Smooth muscle cell (in vitro differentiated cells): ENCODE measurements at regions not wholly inside any gene's neighbourhood (a gene's known extent, or its start where the extent isn't known, plus 50 kb on each side); places are given as distances from the start of the nearest gene placed in this dataset.

Experiments used
- DNase-seq: peaks from one replicate; lab custom pipeline; 2025; ENCODE audit not compliant: unreplicated experiment; lab: John Stamatoyannopoulos, UW
- H2AFZ ChIP-seq: fragments of 200-600 bp; sonication (generic); 2 replicates; pipeline ENCODE4 v1.6.0; 2016; ENCODE audit warnings: antibody characterized with exemption, low read depth, mild to moderate bottlenecking
- H3F3A ChIP-seq: fragments of 200-600 bp; sonication (generic); 2 replicates; pipeline ENCODE4 v1.6.0; 2017; ENCODE audit warnings: antibody characterized with exemption, low read depth
- H3K27ac ChIP-seq: fragments of 200-600 bp; sonication (generic); 2 replicates; pipeline ENCODE4 v1.5.1; 2016; ENCODE audit warnings: low read depth, mild to moderate bottlenecking
- H3K27me3 ChIP-seq: fragments of 200-600 bp; sonication (generic); 2 replicates; pipeline ENCODE4 v1.6.1; 2016; ENCODE audit warnings: low read depth, mild to moderate bottlenecking
- H3K36me3 ChIP-seq: fragments of 200-600 bp; sonication (generic); 2 replicates; pipeline ENCODE4 v1.5.1; 2016; ENCODE audit warnings: low read depth
- H3K4me1 ChIP-seq: fragments of 200-600 bp; sonication (generic); 2 replicates; pipeline ENCODE4 v1.5.1; 2016; ENCODE audit warnings: low read depth
- H3K4me2 ChIP-seq: fragments of 200-600 bp; sonication (generic); 2 replicates; pipeline ENCODE4 v1.6.0; 2016; ENCODE audit warnings: mild to moderate bottlenecking
- H3K4me3 ChIP-seq: fragments of 200-600 bp; sonication (generic); 2 replicates; pipeline ENCODE4 v1.5.1; 2016; ENCODE audit warnings: mild to moderate bottlenecking
- H3K79me2 ChIP-seq: fragments of 200-600 bp; sonication (generic); 2 replicates; pipeline ENCODE4 v1.6.0; 2016; ENCODE audit warnings: low read depth, mild to moderate bottlenecking
- H3K9ac ChIP-seq: fragments of 200-600 bp; sonication (generic); 2 replicates; pipeline ENCODE4 v1.6.0; 2016; ENCODE audit warnings: low read depth
- H3K9me3 ChIP-seq: fragments of 200-600 bp; sonication (generic); replicated peaks from 2 replicates; pipeline ENCODE4 v1.5.1; 2016; ENCODE audit warnings: low read depth
- H4K20me1 ChIP-seq: fragments of 200-600 bp; sonication (generic); 2 replicates; pipeline ENCODE4 v1.6.0; 2016; ENCODE audit warnings: low read depth
- CTCF ChIP-seq: fragments of 200-600 bp; sonication (generic); IDR thresholded peaks from 2 replicates; pipeline ENCODE4 v1.5.1; 2017; ENCODE audit warnings: borderline replicate concordance, mild to moderate bottlenecking, antibody characterized with exemption; ENCODE audit not compliant: insufficient read depth, poor library complexity, severe bottlenecking
- WGBS: methylation state at CpG from one replicate; pipeline ENCODE4 v1.1.7; 2016; ENCODE audit warnings: low lambda C conversion rate; 5-methylcytosine and 5-hydroxymethylcytosine counted together

- Histone ChIP-seq H3K27ac (no peak overlapping the region), H4K20me1 (no peaks in the 10 kb centered on the region), H3K9ac (no peak overlapping the region), H3F3A (no peaks in the 10 kb centered on the region), H3K4me2 (peak overlapping the region; percentile 39), H3K9me3 (no peaks in the 10 kb centered on the region), H3K79me2 (no peaks in the 10 kb centered on the region), H3K27me3 (peaks cover 3% of the 10 kb centered on the region), H2AFZ (no peak overlapping the region), H3K36me3 (no peaks in the 10 kb centered on the region), H3K4me3 (no peak overlapping the region), H3K4me1 (peaks cover 10% of the 10 kb centered on the region)
- 74% methylated on average over 7 of the region's 7 CpGs for WGBS
- no peak for TF ChIP-seq CTCF
- DNase-seq: no peak
Observed at GRCh38 chr6:37576336-37576737, 76.6 kb upstream of the CCDC167 start.

- Histone ChIP-seq H3K79me2 (no peaks in the 10 kb centered on the region), H3K9me3 (no peaks in the 10 kb centered on the region)
- no peak for TF ChIP-seq CTCF
Observed at GRCh38 chr6:37575221-37575620, 75.5 kb upstream of the CCDC167 start.

GRCh38 chr6:37572334-37572733 lies 72.6 kb upstream of the CCDC167 start:
- DNase-seq: no peak
- H3K4me2 ChIP-seq: no peak overlapping the region
- H3K79me2 ChIP-seq: no peaks in the 10 kb centered on the region
- H3K36me3 ChIP-seq: no peaks in the 10 kb centered on the region
- no peak for TF ChIP-seq CTCF
- no peak overlapping the region for H3K4me3 ChIP-seq
- H3K4me1 ChIP-seq: peaks cover 21% of the 10 kb centered on the region
- H2AFZ ChIP-seq: no peak overlapping the region
- no peak overlapping the region for H3K9ac ChIP-seq
- H4K20me1 ChIP-seq: no peaks in the 10 kb centered on the region
- no peaks in the 10 kb centered on the region for H3F3A ChIP-seq
- no peak overlapping the region for H3K27ac ChIP-seq
- H3K9me3 ChIP-seq: no peaks in the 10 kb centered on the region
- WGBS: 92% methylated on average over 4 of the region's 4 CpGs
- H3K27me3 ChIP-seq: peaks cover 14% of the 10 kb centered on the region

More at GRCh38 chr6:37575221-37575620, 75.5 kb upstream of the CCDC167 start:
- Histone ChIP-seq H3K4me1 (peaks cover 15% of the 10 kb centered on the region), H3F3A (no peaks in the 10 kb centered on the region), H3K4me2 (no peak overlapping the region), H4K20me1 (no peaks in the 10 kb centered on the region), H2AFZ (no peak overlapping the region), H3K4me3 (no peak overlapping the region), H3K27ac (no peak overlapping the region), H3K36me3 (no peaks in the 10 kb centered on the region), H3K27me3 (peaks cover 14% of the 10 kb centered on the region), H3K9ac (no peak overlapping the region)
- WGBS: 95% methylated on average over 4 of the region's 4 CpGs
- no peak for DNase-seq

- Histone ChIP-seq H3K4me1 (peaks cover 15% of the 10 kb centered on the region), H3K79me2 (no peaks in the 10 kb centered on the region), H3K4me3 (no peak overlapping the region), H3F3A (no peaks in the 10 kb centered on the region), H3K9ac (no peak overlapping the region), H3K4me2 (no peak overlapping the region), H2AFZ (no peak overlapping the region), H3K27ac (no peak overlapping the region), H4K20me1 (no peaks in the 10 kb centered on the region), H3K36me3 (no peaks in the 10 kb centered on the region), H3K27me3 (peaks cover 15% of the 10 kb centered on the region), H3K9me3 (no peaks in the 10 kb centered on the region)
- WGBS: 68% methylated on average over 26 of the region's 26 CpGs
- DNase-seq: no peak
- TF ChIP-seq CTCF: no peak
Observed at GRCh38 chr6:37570482-37571133, 70.9 kb upstream of the CCDC167 start.
